SK-N-SH (cell line): ENCODE measurements at regions not wholly inside any gene's neighbourhood (a gene's known extent, or its start where the extent isn't known, plus 50 kb on each side); places are given as distances from the start of the nearest gene placed in this dataset.

Experiments
- CTCF ChIA-PET: fragments of 300-600, 350-600 bp; formaldehyde crosslinking; extraction: SDS; loops from one replicate; lab custom pipeline; 2021; lab: Yijun Ruan, JAX
- POLR2A ChIA-PET: fragments of 350-600 bp; sonication (Branson Sonifier 250); formaldehyde crosslinking; extraction: SDS; loops from one replicate; lab custom pipeline; 2020; ENCODE audit warnings: antibody characterized with exemption, inconsistent platforms; lab: Yijun Ruan, JAX
- DNase-seq: peaks from one replicate; pipeline ENCODE4 v3.0.0; 2012
- H2AFZ ChIP-seq: fragments of 200-600 bp; sonication (generic); 2 replicates; pipeline ENCODE4 v1.8.1; 2016; ENCODE audit warnings: antibody characterized with exemption, mild to moderate bottlenecking, low read depth
- H3F3A ChIP-seq: fragments of 200-600 bp; sonication (generic); replicated peaks from 2 replicates; pipeline ENCODE3; 2016; ENCODE audit warnings: antibody characterized with exemption, mild to moderate bottlenecking; ENCODE audit not compliant: insufficient read depth
- H3K27ac ChIP-seq, 2 experiments: fragments of 200-500 bp in 1 of 2; fragments of 200-600 bp in 1 of 2; sonication (Bioruptor generic) in 1 of 2; sonication (generic), shearing (Covaris generic) in 1 of 2; 2 replicates each; pipeline versions ENCODE4 v1.5.1 to v1.6.1; 2014 to 2016; ENCODE audit warnings: low read depth in 2 of 2, inconsistent platforms in 1 of 2, low read length in 1 of 2, mild to moderate bottlenecking in 1 of 2, mixed read lengths in 1 of 2
- H3K27me3 ChIP-seq: fragments of 200-600 bp; sonication (generic), shearing (Covaris generic); 2 replicates; pipeline ENCODE4 v1.6.1; 2016; ENCODE audit warnings: mixed run types; ENCODE audit not compliant: insufficient read depth
- H3K36me3 ChIP-seq, 2 experiments: fragments of 200-500 bp in 1 of 2; fragments of 200-600 bp in 1 of 2; sonication (Bioruptor generic) in 1 of 2; sonication (generic) in 1 of 2; replicated peaks in 1 of 2; 2 replicates each; pipeline versions ENCODE3 to v1.5.1; 2014 to 2016; ENCODE audit warnings: low read length in 1 of 2, mild to moderate bottlenecking in 1 of 2; ENCODE audit not compliant: insufficient read depth in 2 of 2, control insufficient read depth in 1 of 2
- H3K4me1 ChIP-seq, 2 experiments: fragments of 200-500 bp in 1 of 2; fragments of 200-600 bp in 1 of 2; sonication (Bioruptor generic) in 1 of 2; sonication (generic), shearing (Covaris generic) in 1 of 2; 2 replicates each; pipeline versions ENCODE4 v1.5.1 to v1.6.1; 2014 to 2016; ENCODE audit warnings: low read depth in 1 of 2, low read length in 1 of 2, mixed run types in 1 of 2; ENCODE audit not compliant: insufficient read depth in 2 of 2, control insufficient read depth in 1 of 2
- H3K4me2 ChIP-seq: fragments of 200-600 bp; sonication (generic), shearing (Covaris generic); 2 replicates; pipeline ENCODE4 v1.6.1; 2017; ENCODE audit warnings: mixed run types
- H3K4me3 ChIP-seq, 2 experiments: fragments of 200-500 bp in 1 of 2; fragments of 200-600 bp in 1 of 2; sonication (Bioruptor generic) in 1 of 2; sonication (generic), shearing (Covaris generic) in 1 of 2; 2 replicates each; pipeline versions ENCODE4 v1.5.1 to v1.8.1; 2014 to 2016; ENCODE audit warnings: low read depth in 2 of 2, inconsistent platforms in 1 of 2, low read length in 1 of 2, mild to moderate bottlenecking in 1 of 2, mixed read lengths in 1 of 2, moderate library complexity in 1 of 2
- H3K79me2 ChIP-seq: fragments of 200-600 bp; sonication (generic); 2 replicates; pipeline ENCODE4 v1.8.1; 2017; ENCODE audit warnings: mild to moderate bottlenecking; ENCODE audit not compliant: insufficient read depth
- H3K9ac ChIP-seq: fragments of 200-600 bp; sonication (generic); 2 replicates; pipeline ENCODE4 v1.6.1; 2017; ENCODE audit warnings: mixed run types
- H3K9me2 ChIP-seq: fragments of 200-600 bp; sonication (generic); 2 replicates; pipeline ENCODE4 v1.6.1; 2017; ENCODE audit warnings: mixed run types
- H3K9me3 ChIP-seq: fragments of 200-600 bp; sonication (generic); 2 replicates; pipeline ENCODE4 v1.6.1; 2017; ENCODE audit warnings: mixed run types, mild to moderate bottlenecking, moderate library complexity
- H4K20me1 ChIP-seq: fragments of 200-600 bp; sonication (generic); 2 replicates; pipeline ENCODE4 v1.6.1; 2017; ENCODE audit warnings: mild to moderate bottlenecking, mixed run types; ENCODE audit not compliant: insufficient read depth
- ELF1 ChIP-seq: IDR thresholded peaks from 2 replicates; pipeline ENCODE4 v1.4.0; 2012
- FOSL2 ChIP-seq: IDR thresholded peaks from 2 replicates; pipeline ENCODE4 v1.4.0; 2012; ENCODE audit warnings: low read depth, mild to moderate bottlenecking, moderate library complexity, borderline replicate concordance
- FOXJ3 ChIP-seq: sonication (generic); formaldehyde crosslinking; IDR thresholded peaks from 2 replicates; pipeline ENCODE4 v1.5.1; 2020; ENCODE audit warnings: mild to moderate bottlenecking, missing genetic modification reagents
- GATA2 ChIP-seq: sonication (generic); formaldehyde crosslinking; IDR thresholded peaks from 2 replicates; pipeline ENCODE4 v1.5.0; 2020; ENCODE audit warnings: mild to moderate bottlenecking, missing genetic modification reagents
- JUND ChIP-seq: IDR thresholded peaks from 2 replicates; pipeline ENCODE4 v1.4.0; 2012
- MAX ChIP-seq: IDR thresholded peaks from 2 replicates; pipeline ENCODE4 v1.4.0; 2012; ENCODE audit warnings: low read depth
- MEF2A ChIP-seq: IDR thresholded peaks from 2 replicates; pipeline ENCODE4 v1.4.0; 2012; ENCODE audit warnings: low read depth, borderline replicate concordance
- NFIC ChIP-seq: IDR thresholded peaks from 2 replicates; pipeline ENCODE4 v1.4.0; 2012; ENCODE audit warnings: borderline replicate concordance
- NRF1 ChIP-seq: IDR thresholded peaks from 2 replicates; pipeline ENCODE4 v1.6.1; 2012; ENCODE audit warnings: low read depth, mild to moderate bottlenecking, low read length
- RAD21 ChIP-seq: IDR thresholded peaks from 2 replicates; pipeline ENCODE4 v1.6.1; 2012; ENCODE audit warnings: mild to moderate bottlenecking, low read length
- RCOR1 ChIP-seq: fragments of 150-350 bp; IDR thresholded peaks from 2 replicates; pipeline ENCODE4 v1.6.1; 2017; ENCODE audit warnings: antibody characterized with exemption, low read length
- REST ChIP-seq: IDR thresholded peaks from 2 replicates; pipeline ENCODE4 v1.6.1; 2012; ENCODE audit warnings: mild to moderate bottlenecking, low read depth, low read length, moderate library complexity
- RXRA ChIP-seq: IDR thresholded peaks from 2 replicates; pipeline ENCODE4 v1.4.0; 2012; ENCODE audit warnings: low read depth, mild to moderate bottlenecking, borderline replicate concordance
- SIN3A ChIP-seq: IDR thresholded peaks from 2 replicates; pipeline ENCODE4 v1.6.1; 2012; ENCODE audit warnings: low read depth, mild to moderate bottlenecking, low read length, moderate library complexity, borderline replicate concordance
- SMC3 ChIP-seq: IDR thresholded peaks from 2 replicates; pipeline ENCODE4 v1.6.1; 2012; ENCODE audit warnings: low read depth, low read length, improper control_type of control experiment
- TCF12 ChIP-seq: IDR thresholded peaks from 2 replicates; pipeline ENCODE4 v1.4.0; 2012
- ZBTB33 ChIP-seq: IDR thresholded peaks from 2 replicates; pipeline ENCODE4 v1.4.0; 2012; ENCODE audit warnings: low read depth, borderline replicate concordance
- WGBS: methylation state at CpG from one replicate; pipeline ENCODE4 v1.1.6; 2017; ENCODE audit warnings: low lambda C conversion rate; 5-methylcytosine and 5-hydroxymethylcytosine counted together
- TF ChIP-seq, protein P1 (sequence below): IDR thresholded peaks from 2 replicates; pipeline ENCODE4 v1.4.0; 2012; ENCODE audit warnings: low read depth, borderline replicate concordance
- TF ChIP-seq, protein P2 (sequence below): fragments of 150-350 bp; IDR thresholded peaks from 2 replicates; pipeline ENCODE4 v1.6.1; 2016; ENCODE audit warnings: mild to moderate bottlenecking, low read depth, low read length

DNA sequence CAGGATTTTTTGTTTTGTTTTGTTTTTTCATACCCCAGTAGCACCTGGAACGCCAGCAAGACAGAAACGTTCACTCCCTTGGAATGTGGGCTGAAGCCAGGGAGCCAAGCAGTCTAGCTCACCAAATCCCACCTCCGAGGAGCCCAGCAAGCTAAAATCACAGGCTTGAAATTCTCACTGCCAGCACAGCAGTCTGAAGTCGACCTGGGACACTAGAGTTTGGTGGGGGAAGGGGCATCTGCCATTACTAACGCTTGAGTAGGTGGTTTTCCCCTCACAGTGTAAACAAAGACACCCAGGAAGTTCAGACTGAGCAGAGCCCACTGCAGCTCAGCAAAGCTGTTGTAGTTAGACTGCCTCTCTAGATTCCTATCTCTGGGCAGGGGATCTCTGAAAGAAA is 99.6 kb upstream of the FGF16 start:
- H3K79me2 ChIP-seq: no peaks in the 10 kb centered on the region
- TF ChIP-seq REST: no peak
- 0% methylated on average over 5 of the region's 5 CpGs for WGBS
- H3K4me2 ChIP-seq: peak overlapping the region; percentile 19; the same call in 1 of the 2 replicates
- POLR2A ChIA-PET: no interaction called here
- H3K4me3 ChIP-seq: no peak overlapping the region
- peak overlapping the region; percentile 65 for H2AFZ ChIP-seq
- H3K9me3 ChIP-seq: no peaks in the 10 kb centered on the region
- no peaks in the 10 kb centered on the region for H3F3A ChIP-seq
- DNase-seq: no peak
- H3K27ac ChIP-seq: no peak overlapping the region
- H3K27me3 ChIP-seq: no peaks in the 10 kb centered on the region
- no peaks in the 10 kb centered on the region for H3K4me1 ChIP-seq
- no peaks in the 10 kb centered on the region for H4K20me1 ChIP-seq
- H3K9me2 ChIP-seq: no peaks in the 10 kb centered on the region
- CTCF ChIA-PET: no interaction called here
- H3K36me3 ChIP-seq: no peaks in the 10 kb centered on the region
- H3K9ac ChIP-seq: no peak overlapping the region

DNA sequence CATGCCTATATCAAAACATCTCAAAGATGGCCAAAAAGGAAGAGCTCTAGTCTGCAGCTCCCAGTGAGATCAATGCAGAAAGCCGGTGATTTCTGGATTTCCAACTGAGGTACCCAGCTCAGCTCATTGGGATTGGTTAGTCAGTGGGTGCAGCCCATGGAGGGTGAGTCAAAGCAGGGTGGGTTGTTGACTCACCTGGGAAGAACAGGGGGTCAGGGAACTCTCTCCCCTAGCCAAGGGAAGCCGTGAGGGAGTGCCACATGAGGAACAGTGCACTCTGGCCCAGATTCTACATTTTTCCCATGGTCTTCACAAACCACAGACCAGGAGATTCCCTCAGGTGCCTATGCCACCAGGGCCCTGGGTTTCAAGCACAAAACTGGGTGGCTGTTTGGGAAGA is 57.3 kb upstream of the FGF16 start:
- Histone ChIP-seq H3K27me3 (no peaks in the 10 kb centered on the region; the same call in 1 of the 2 replicates), H3K9me3 (no peaks in the 10 kb centered on the region), H4K20me1 (no peaks in the 10 kb centered on the region), H2AFZ (no peak overlapping the region), H3K27ac (no peak overlapping the region), H3K79me2 (no peaks in the 10 kb centered on the region), H3K4me2 (no peak overlapping the region)
- DNase-seq: no peak
- WGBS: 13% methylated on average over 2 of the region's 2 CpGs
- TF ChIP-seq ELF1: no peak
- TF ChIP-seq FOXJ3: no peak
- TF ChIP-seq, protein P1, sequence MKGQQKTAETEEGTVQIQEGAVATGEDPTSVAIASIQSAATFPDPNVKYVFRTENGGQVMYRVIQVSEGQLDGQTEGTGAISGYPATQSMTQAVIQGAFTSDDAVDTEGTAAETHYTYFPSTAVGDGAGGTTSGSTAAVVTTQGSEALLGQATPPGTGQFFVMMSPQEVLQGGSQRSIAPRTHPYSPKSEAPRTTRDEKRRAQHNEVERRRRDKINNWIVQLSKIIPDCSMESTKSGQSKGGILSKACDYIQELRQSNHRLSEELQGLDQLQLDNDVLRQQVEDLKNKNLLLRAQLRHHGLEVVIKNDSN: no peak
- no peak for TF ChIP-seq GATA2 (CRISPR knock-in tag)
- no peak for TF ChIP-seq SIN3A
- TF ChIP-seq NFIC: no peak
- no peak for TF ChIP-seq MAX
- no peak for TF ChIP-seq TCF12
- TF ChIP-seq ZBTB33: no peak
- TF ChIP-seq, protein P2, sequence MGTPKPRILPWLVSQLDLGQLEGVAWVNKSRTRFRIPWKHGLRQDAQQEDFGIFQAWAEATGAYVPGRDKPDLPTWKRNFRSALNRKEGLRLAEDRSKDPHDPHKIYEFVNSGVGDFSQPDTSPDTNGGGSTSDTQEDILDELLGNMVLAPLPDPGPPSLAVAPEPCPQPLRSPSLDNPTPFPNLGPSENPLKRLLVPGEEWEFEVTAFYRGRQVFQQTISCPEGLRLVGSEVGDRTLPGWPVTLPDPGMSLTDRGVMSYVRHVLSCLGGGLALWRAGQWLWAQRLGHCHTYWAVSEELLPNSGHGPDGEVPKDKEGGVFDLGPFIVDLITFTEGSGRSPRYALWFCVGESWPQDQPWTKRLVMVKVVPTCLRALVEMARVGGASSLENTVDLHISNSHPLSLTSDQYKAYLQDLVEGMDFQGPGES: no peak
- TF ChIP-seq SMC3: no peak
- no peak for TF ChIP-seq FOSL2
- no peak for TF ChIP-seq RAD21
- TF ChIP-seq JUND: no peak
- TF ChIP-seq NRF1: no peak
- no peak for TF ChIP-seq MEF2A
- no peak for TF ChIP-seq RXRA
- no peak for TF ChIP-seq RCOR1
- TF ChIP-seq, all 33 proteins: peak for 0
- Histone ChIP-seq H3K4me3 (no peak overlapping the region), H3K36me3 (no peaks in the 10 kb centered on the region), H3K9ac (no peak overlapping the region), H3K9me2 (no peaks in the 10 kb centered on the region), H3K4me1 (no peaks in the 10 kb centered on the region), H3F3A (no peaks in the 10 kb centered on the region)
- CTCF ChIA-PET: no interaction called here
- POLR2A ChIA-PET: no interaction called here
